ENCODE measurements at regions not wholly inside any gene's neighbourhood (a gene's known extent, or its start where the extent isn't known, plus 50 kb on each side); places are given as distances from the start of the nearest gene placed in this dataset.
"Not testable (repeated sequence)": the region's sequence is repeated elsewhere in the genome, so short reads cannot be mapped to it uniquely, and the experiment has no call there.

- H3K4me3 ChIP-seq (ENCODE audit: low read depth, low read length) = no peak overlapping the region
- TF ChIP-seq MAX (IDR thresholded peaks at IDR 0.05; ENCODE audit: low read depth, low read length) (no peak), POLR2A (IDR thresholded peaks at IDR 0.05; ENCODE audit: extremely low read depth, insufficient read length) (no peak), CTCF (IDR thresholded peaks at IDR 0.05; ENCODE audit: low read depth, low read length) (no peak), MYC (IDR thresholded peaks at IDR 0.05; ENCODE audit: low read depth, low read length) (no peak)
- DNase-seq (ENCODE audit: low read depth) = no peak
Measured at GRCh38 chr13:22961835-22962537, 218.8 kb upstream of the SGCG start.

- DNase-seq (ENCODE audit: low read depth); H3K4me3 ChIP-seq (ENCODE audit: low read depth, low read length): not testable (repeated sequence)
Measured at GRCh38 chr13:22963384-22964053, 217.3 kb upstream of the SGCG start.

GRCh38 chr13:22964245-22964966, 216.4 kb upstream of the SGCG start:
- no peak for DNase-seq (ENCODE audit: low read depth)
- no peak overlapping the region for H3K4me3 ChIP-seq (ENCODE audit: low read depth, low read length)
- TF ChIP-seq POLR2A (IDR thresholded peaks at IDR 0.05; ENCODE audit: extremely low read depth, insufficient read length) (no peak), MAX (IDR thresholded peaks at IDR 0.05; ENCODE audit: low read depth, low read length) (no peak), CTCF (IDR thresholded peaks at IDR 0.05; ENCODE audit: low read depth, low read length) (no peak), MYC (IDR thresholded peaks at IDR 0.05; ENCODE audit: low read depth, low read length) (no peak)

GRCh38 chr13:22965011-22965857, 215.5 kb upstream of the SGCG start:
- not testable (repeated sequence) for H3K4me3 ChIP-seq (ENCODE audit: low read depth, low read length); DNase-seq (ENCODE audit: low read depth)

GRCh38 chr13:22965858-22966239, 214.9 kb upstream of the SGCG start:
- not testable (repeated sequence) for H3K4me3 ChIP-seq (ENCODE audit: low read depth, low read length)

GRCh38 chr13:22966753-22967152, 214.0 kb upstream of the SGCG start:
- not testable (repeated sequence) for DNase-seq (ENCODE audit: low read depth); H3K4me3 ChIP-seq (ENCODE audit: low read depth, low read length)

More at GRCh38 chr13:22965858-22966239, 214.9 kb upstream of the SGCG start:
- not testable (repeated sequence) for DNase-seq (ENCODE audit: low read depth)

- TF ChIP-seq CTCF (IDR thresholded peaks at IDR 0.05; ENCODE audit: low read depth, low read length) (no peak), POLR2A (IDR thresholded peaks at IDR 0.05; ENCODE audit: extremely low read depth, insufficient read length) (no peak), MYC (IDR thresholded peaks at IDR 0.05; ENCODE audit: low read depth, low read length) (no peak), MAX (IDR thresholded peaks at IDR 0.05; ENCODE audit: low read depth, low read length) (no peak)
- H3K4me3 ChIP-seq (ENCODE audit: low read depth, low read length) = no peak overlapping the region
- no peak for DNase-seq (ENCODE audit: low read depth)
Measured at GRCh38 chr13:22967669-22968068, 213.1 kb upstream of the SGCG start.
